Muscle of back (tissue), 3 donors: ENCODE measurements at regions not wholly inside any gene's neighbourhood (a gene's known extent, or its start where the extent isn't known, plus 50 kb on each side); places are given as distances from the start of the nearest gene placed in this dataset.
A peak's percentile ranks its signal among the peaks of the same experiment; 100 is the strongest.

ENCODE experiments used
- DNase-seq, 3 donors: peaks; one replicate each; pipeline versions ENCODE4 v3.0.0 to v3.0.0-alpha.2; 2013

DNA sequence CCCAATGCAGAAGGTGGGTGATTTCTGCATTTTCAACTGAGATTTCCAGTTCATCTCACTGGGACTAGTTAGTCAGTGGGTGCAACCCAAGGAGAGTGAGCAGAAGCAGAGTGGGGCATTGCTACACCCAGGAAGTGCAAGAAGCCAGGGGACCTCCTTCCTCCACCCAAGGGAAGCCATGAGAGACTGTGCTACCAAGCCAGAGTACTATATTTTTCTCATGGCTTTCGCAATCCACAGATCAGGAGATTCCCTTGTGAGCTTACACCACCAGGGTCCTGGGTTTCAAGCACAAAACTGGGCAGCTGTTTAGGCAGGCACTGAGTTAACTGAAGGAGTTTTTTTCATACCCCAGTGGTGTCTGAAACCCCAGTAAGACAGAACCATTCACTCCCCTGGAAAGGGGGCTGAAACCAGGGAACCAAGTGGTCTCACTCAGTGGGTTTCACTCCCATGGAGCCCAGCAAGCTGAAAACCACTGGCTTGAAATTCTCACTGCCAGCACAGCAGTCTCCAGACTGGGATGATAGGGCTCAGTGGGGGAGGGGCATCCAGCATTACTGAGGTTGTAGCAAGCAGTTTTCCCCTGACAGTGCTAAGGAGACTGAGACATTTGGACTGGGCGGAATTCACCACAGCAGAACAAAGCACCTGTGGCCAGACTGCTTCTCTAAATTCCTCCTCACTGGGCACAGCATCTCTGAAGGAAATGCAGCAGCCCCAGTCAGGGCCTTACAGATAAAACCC is 903.4 kb downstream of the TECRL start:
- no peak for DNase-seq

DNA sequence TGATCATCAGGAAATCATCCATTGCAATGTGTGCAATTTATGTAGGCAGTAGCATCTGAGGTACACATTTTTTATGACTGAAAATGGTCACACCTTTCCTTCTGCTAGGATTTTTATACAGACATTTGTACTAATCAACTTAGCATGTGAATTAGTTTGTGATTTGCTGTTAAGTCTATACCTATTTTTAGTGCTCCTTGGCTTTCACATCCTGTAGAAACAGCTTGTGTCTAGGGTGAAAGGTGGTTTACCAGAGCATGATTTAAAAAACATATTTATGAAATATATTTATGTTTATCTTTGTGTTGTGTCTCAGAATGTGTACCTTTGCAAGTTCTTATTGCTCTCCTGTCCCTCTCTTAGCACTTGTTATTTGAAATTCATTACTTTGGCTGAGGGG is 916.0 kb downstream of the TECRL start:
- no peak for DNase-seq

DNA sequence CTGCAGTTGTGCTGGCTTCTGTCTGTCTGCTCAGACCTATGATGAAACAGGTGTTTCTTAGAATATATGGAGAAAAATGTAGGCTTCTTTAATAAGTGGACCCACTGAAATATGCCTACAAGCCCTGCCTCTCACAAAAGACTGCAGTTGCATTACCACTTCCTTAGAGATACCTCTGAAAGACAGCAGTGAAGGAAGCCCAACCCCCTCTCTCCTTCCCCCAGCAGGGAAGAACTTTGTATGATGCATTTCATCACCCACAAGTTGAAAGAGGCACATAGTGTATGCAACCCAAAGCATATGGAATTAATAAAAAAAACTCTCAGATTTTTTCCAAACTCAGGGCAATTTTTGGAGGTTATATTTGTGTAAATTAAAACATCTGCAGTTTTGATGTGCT is 916.7 kb downstream of the TECRL start:
- DNase-seq: no peak

DNA sequence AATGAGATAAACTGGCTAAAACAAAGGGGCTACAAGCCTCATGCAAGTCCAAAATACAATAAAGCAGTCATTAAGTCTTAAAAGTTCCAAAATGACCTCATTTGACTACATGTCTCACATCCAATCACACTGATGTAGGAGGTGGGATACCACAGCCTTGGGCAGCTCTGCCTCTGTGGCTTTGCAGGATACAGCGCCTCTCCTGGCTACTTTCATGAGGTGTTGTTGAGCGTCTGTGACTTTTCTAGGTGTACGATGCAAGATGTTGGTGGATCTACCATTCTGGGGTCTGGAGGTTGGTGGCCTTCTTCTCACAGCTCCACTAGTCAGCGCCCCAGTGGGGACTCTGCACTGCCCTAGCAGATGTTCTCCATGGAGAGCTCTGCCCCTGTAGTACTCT is 944.9 kb downstream of the TECRL start:
- no peak for DNase-seq

DNA sequence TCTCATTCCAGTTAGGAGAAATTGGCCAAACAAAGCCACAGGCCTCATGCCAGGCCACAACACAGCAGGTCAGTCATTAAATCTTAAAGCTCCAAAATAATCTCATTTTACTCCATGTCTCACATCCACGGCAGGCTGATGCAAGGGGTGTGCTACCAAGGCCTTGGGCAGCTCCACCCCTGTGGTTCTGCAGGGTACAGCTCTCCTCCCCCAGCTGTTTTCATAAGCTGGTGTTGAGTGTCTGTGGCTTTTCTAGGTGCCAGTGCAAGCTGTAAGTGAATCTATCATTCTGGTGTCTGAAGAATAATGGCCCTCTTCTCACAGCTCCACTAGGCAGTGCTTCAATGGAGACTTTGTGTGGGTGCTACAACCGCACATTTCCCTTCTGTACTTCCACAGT is 949.2 kb downstream of the TECRL start:
- no peak for DNase-seq

DNA sequence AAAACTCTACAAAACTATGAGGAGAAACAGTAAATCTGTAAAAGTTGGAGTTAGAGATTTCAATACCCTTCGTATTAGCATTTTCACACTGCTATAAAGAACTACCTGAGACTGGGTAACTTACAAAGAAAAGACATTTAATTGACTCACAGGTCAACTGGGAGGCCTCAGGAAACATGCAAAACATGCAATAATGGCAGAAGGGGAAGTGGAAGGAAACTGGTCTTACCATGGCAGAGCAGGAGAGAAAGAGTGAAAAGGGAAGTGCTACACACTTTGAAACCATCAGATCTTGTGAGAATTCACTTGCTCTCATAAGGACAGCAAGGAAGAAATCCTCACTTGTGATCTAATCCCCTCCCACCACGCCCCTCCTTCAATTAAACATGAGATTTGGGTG is 949.9 kb downstream of the TECRL start:
- no peak for DNase-seq

DNA sequence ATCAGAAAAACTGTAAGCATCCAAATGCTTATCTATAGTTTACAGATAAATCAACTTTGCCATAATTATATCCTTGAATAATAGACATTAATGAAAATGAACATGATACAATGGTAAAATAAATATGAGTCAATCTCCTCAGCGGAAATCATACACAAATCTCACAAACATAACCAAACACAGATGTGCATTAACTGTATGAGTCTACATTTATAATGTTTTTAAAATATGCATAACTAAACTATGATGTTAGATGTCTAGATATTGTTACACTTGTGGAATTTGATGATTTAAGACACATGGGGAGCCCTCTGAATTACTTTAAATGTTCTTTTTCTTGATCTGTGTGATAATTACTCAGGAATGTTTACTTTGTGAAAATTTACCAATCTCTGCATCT is 951.2 kb downstream of the TECRL start:
- peak in 1 of 3 donors; percentile 22 for DNase-seq

DNA sequence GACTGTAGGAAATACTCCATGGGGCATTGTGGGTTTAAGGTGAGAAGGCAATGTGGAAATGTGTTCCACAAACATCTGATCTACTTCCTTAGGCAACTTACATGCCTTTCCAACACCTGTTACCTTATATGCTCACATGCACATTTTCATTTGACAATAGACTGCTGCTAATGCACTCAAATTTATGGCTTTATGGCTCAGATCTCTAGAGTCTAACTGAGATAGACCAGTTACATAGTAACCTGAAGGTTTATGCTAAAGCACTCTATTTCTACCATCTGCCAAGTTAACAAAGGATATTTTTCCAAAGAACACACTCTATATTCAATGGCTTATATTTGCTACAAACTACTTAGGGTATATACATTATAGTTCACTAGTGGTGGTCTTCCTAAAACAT is 969.0 kb downstream of the TECRL start:
- no peak for DNase-seq

DNA sequence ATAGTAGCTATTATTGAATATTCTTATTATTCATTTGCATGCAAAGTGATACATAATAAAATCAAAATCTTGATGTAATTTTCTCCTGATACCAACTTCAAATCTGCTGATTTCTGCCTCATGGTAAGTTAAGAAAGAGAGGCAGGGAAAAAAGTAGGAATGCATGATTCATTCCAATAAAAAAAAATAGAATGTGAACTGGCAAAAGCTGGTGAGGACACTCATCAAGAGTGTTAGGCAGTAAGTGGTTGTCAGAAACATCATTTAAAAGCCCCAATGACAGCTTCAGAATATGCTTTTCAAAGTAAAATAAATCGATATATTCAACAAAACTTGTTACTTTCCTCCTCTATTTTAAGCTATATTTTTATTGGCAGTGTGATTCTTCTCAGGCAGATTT is 979.1 kb downstream of the TECRL start:
- no peak for DNase-seq

DNA sequence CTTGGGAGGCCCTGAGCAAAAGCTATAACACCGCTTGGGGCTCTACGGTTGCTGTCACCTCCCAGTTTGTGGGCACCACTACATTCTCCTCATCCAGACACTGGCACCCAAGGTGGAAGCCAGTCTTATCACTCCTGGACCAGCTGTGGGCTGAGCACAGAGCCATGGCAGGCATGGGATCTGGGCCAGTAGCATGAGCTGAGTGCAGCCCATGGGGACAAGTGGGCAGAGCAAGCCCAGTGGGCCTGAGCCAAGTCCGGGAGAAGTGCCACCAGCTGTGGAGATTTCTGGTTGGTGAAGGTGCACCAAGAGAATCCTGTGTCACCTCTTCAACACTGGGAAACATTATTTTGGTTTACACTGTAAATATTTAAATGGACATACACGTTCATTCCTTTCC is 1013.0 kb downstream of the TECRL start:
- DNase-seq: no peak

DNA sequence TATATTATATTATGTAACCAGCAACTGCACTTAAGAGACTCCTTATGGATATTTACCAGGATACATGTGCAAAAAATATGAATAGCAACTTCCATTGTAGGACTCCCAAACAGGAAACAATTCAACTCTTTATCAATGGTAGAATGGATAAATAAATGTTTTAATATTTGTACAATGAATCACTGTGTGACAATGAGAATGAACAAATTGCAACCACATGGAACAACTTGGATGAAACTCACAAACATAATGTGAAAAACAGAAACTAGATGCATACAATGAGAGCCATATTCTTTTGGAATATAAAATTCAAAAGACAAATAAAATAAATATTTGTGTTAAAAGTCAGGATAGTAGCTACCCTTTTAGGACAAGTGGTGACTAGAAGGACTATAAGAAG is 1015.7 kb downstream of the TECRL start:
- DNase-seq: peak; percentile 33 to 76 (median 41)

DNA sequence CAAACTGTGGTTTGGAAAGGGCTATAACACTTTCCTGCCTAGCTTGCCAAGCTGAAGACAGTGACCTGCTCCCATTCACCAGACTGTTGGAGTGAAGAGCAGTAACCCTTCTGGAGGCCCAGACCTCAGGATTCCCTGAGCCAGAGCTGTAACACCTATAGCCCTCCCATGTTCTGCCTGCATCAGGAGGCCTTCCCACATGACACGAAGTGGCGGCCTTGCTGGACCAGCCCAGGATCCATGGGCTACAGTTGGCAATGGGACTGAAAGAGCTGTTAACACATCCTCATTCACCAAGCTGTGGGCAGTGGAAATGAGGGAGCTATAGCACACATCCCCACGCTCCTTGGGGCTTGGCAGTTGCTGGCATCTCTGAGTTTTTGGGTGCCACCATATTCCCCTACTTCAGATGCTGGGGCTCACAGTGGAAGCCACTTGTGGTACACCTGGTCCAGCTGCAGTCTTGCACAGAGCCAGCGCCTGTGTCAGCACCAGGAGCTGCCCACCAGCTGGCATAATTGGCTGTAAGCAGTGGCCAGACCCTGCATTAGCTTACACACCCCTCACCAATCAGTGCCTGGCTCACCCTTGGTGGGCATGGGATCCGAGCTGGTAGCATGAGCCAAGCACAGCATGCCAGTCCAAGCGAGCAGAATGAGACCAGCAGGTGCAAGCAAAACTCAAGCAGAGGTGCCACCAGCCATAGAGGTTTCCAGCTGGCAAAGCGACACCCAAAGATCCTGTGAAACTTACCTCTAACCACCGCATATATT is 1029.3 kb downstream of the TECRL start:
- no peak for DNase-seq

DNA sequence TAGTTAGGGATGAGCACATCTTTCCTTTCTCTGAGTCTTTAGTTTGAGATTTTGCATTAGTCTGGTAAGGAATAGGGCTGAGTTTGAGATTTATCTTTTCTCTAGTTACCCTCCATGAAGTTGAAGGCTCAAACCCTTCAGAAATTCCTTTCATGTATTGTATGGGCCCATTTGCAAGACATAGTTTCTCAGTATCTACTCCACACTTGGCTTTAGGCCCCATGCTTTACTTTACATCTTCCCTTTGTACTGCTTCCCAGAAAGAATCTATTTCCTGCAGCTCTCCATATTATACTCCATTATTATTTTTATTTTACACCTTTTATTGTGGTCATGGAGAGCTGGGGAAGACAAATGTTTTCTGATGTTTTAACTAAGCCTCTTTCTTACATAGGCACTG is 1038.2 kb downstream of the TECRL start:
- DNase-seq: no peak

DNA sequence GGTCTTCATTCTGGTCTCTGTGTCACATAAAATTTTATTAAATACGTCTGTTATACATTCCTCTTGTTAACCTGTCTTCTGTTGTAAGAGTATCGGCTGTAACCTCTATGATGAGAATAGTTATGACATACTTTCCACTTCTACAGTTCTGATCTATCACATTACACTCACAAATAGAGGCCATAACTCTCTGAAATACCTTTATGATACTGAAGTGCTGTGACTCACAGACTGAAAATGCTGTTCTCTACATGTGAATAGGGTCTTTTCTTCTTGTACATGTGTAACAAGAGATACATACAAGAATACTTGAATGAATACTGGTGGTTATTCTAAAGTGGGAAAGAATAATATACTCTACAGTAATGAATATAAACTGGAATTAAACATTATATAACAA is 1047.6 kb downstream of the TECRL start:
- DNase-seq: peak in 1 of 3 donors; percentile 0

DNA sequence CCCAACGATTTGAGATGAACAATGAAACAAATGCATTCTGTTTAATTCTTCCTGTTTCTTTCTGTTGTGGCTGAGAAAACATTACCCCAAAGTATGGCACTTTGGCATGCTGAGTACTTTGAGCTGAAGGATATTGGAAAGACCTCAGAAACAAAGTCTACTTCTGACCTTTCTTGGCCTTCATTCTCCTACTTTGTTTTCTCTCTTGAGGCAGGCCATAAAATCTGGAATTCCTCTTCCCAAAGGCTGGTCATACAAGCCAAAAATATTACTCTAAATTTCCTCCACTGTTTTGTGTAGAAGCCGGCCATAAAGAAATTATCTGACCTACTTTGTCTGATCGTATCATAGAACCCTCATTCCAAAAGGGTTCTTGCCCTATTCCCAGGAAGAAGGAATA is 1048.2 kb downstream of the TECRL start:
- peak; percentile 15 to 78 (median 40) for DNase-seq

DNA sequence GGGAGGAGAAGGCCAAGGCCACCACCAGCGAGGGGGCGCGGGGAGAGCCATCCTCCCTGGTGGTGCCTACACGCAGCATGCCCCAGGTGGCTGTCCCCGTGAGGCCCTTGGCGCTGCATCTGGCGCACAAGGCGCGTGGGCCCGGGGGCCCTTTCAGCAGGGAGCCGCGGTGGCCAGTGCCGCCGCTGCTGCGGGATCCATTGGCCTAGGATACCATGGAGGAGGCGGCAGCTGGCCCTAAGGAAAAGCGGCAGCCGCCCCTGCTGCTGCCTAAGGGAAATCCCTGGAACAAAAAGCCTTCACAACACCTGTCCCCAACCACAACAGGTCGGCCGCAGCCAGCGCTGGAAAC is 1059.6 kb downstream of the TECRL start:
- DNase-seq: no peak

DNA sequence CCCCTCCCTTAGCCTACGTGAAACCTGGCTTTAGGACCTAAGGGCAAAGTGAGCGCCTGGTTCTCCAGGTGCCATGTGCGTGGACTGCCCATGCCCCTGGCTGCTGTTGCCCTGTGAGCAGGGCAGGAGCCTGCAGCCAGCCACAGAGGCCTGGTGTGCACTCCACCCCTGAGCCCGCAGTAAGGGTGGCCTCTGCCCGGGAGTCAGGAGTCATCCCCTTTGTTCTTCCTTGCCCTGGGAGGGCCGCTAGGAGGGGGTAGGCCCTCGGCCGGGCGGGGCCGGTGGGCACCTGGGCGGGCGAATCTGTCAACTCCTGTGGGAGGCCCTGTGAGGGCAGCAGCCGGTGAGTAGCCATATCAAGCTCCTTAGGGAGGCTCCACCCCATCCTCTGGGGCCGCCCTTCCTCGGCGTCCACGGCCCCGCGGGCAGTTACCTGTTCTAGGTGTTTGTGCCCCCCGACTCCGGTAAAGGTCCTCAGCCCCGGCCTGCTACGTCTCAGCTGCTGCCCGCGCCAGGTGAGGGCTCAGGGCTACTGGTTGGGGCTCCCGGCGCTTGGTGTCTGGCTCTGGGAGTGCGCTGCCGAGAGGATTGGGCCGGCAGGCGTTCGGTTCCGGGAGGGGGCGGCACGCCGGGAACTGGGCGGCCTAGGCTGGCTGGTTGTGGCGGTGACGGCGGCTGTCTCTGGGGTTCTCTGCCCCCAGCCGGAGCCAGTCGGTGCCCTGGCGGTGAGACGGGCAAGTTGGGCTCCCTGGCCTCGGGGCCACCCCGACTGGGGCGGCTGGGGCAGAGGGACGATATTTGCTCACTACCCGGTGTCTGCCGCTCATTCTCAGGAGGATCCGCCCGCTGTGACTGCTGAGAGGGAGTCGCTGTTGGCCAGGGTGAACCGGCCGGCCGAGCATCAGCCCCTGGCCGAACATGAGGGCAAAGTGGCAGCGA is 1060.2 kb downstream of the TECRL start:
- no peak for DNase-seq

DNA sequence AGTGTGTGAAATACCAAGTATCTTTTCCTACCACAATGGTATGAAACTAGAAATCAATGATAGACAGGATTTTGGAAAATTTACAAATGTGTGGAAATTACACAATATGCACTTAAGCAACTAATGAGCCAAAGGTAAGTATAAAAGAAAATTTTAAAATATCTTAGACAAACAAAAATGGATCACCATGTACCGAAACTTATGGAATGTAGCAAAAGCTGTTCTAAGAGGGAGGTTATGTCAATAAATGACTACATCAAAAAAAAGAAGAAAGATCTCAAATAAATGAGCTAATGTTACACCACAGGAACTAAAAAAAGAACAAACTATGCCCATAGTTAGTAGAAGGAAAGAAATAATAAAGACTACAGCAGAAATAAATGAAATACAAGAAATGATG is 1084.1 kb downstream of the TECRL start:
- no peak for DNase-seq

DNA sequence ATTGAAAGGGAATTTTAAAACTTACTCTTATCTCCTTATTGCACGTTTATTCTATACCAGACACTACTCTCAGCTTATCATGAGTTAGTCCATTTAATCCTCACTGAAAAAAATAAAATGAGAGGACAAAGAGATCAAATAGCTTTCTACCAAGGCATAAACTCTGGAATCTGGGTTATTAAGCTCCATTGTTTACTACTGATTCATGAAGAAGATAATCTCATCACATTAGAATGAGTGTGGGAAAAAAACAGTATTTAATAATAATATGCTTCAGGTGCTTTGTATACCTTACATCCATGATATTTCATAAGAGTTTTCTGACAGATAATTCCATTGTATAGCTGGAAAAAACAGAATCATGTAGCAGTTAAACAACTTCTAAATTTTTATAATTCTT is 1092.6 kb downstream of the TECRL start:
- no peak for DNase-seq

DNA sequence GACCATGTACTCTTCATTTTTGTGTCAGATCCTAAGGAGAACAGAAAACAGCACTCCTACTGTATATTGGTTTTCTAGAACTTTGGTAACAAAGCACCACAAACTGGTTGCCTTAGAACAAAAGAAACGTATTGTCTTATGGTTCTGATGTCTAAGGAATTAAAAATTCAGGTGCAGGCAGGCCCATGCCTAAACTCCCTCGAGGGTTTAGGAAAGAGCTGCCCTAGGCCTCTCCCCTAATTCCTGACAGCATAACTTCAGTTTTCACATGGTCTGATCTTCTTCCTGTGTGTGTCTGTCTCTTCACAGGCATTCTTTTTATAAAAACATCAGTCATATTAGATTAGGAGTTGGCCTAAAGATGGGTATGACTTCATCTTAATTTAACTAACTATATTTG is 1093.6 kb downstream of the TECRL start:
- no peak for DNase-seq

DNA sequence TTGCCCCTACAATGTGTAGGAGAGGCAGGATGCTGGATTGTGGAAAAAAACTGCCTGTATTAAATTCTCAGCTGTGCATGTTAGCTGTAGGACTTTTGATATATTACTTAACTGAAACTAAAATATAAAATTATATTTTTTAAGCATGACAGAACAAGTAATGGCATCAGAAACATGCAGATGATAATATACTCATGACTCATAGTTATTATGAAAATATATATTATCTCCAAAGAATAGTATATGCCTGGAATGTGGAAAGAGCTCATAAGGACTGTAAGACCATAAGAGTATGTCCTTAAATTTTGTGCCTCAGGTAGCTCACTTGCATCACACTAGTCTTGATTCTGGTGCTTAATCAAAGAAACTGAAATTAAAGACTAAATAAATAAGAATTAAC is 1100.6 kb downstream of the TECRL start:
- no peak for DNase-seq

DNA sequence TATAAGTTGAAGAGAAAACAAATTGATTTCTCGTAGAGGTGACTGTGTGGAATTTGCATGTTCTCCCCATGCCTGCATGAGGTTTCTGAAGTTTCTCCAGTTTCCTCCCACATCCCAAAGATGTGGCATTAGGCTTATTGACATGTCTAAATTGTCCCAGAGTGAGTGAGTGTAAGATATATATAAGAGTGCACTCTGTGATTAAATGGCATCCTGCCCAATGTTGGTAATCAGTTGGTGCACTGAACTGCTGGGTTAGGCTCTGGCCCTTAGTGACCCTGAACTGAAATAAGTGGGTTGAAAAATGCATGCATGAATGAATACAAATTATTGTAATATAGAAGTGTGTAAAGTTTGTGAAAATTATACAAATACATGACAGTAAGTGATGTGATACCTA is 1106.5 kb downstream of the TECRL start:
- DNase-seq: no peak

DNA sequence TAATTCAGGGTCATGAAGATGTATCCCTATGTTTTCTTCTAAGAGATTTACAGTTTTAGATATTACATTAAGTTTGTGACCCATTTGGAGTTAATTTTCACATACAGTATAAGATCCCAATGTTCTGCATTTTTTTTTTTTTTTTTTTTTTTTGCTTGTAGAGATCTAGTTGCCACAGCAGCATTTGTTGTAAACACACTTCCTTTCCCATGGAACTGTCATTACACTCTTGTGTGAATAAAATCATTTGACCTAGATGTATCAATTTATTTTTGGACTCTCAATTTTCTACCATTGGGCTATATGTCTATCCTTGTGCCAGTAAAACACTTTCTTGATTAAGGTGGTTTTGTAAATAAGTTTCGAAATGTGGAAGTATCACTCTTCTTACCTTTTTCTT is 1107.2 kb downstream of the TECRL start:
- DNase-seq: no peak
